Activated CD4-positive, CD25-positive, alpha-beta regulatory T cell treated with anti-CD3 and anti-CD28 coated beads, Interleukin-2, amount 50 U/mL, for 72 hours (primary cell): ENCODE measurements at regions not wholly inside any gene's neighbourhood (a gene's known extent, or its start where the extent isn't known, plus 50 kb on each side); places are given as distances from the start of the nearest gene placed in this dataset.
"Not testable (repeated sequence)": the region's sequence is repeated elsewhere in the genome, so short reads cannot be mapped to it uniquely, and the experiment has no call there.

ENCODE experiments used
- DNase-seq: peaks from one replicate; pipeline ENCODE4 v3.0.0; 2021

DNA sequence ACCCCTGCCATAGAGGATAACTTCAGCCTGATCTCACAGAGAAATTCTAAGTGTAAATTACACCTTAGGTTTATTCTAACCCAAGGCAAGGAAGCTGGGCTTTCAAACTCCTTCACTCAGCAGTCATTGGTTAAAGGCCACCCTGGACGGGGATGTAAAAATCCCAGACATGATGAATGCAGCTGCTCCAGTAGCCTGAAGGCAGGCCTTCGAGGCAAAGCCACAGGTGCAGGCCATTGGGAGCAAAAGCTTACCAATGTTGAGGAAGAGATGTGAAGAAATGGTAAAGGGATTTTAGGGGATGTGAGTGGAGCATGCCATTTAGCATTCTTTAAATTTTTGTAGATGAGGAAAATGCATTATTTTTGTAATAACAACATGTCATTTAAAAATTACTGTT is 514.4 kb downstream of the XYLT1 start:
- no peak for DNase-seq

DNA sequence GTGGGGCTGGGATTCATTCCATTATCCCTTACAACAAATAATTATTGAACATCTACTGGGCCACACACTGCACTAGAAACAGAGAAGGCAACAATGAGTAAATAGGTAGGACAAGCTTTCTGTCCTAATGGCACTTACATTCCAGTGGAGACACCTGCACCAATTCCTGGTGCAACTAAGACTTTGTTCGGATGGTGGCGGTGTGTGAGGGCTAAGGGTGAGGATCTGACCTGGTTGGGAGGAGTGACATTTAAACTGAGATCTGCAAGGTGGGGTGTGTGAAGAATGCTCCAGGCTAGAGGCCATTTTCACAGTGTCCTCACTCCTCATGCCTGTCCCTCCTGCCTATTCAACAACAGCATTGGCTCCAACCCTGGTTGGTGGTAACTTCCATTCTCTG is 510.0 kb downstream of the XYLT1 start:
- DNase-seq: no peak

DNA sequence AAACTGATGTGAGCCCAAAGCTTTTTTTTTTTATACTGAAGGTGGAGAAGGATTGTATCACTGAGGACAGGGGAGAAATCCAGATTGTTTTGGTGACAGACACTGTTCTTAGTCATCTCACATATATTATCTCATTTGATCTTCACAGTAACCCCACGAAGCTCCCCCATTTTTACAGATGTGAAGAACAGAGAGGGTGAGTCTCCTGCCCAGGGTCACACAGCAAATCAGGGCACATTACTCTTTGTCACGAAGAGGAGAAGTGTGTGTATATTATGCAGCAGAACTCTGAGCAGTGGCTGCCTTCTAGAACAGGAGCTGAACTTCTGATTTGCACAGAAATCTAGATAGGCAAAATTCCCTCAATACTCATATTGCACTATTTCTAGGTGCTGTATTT is 504.3 kb downstream of the XYLT1 start:
- no peak for DNase-seq

DNA sequence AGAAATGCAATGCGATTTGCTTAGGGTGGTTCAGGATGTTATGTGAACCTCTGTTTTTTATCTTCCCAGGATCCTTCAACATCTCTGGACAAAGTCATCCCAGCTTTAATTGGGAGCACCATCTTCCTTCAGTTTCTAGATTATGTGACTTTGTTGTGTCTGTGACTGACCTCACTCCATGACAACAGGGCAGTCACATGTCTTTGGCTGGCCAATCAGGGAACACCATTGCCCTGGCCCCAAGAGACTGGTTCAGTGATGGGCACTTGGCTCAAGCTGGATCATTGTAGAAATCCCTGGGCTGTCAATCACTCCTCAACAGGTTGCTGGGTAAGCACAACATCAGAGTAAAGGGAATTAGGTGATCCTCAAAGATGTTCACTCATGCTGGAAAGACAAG is 499.7 kb downstream of the XYLT1 start:
- no peak for DNase-seq

DNA sequence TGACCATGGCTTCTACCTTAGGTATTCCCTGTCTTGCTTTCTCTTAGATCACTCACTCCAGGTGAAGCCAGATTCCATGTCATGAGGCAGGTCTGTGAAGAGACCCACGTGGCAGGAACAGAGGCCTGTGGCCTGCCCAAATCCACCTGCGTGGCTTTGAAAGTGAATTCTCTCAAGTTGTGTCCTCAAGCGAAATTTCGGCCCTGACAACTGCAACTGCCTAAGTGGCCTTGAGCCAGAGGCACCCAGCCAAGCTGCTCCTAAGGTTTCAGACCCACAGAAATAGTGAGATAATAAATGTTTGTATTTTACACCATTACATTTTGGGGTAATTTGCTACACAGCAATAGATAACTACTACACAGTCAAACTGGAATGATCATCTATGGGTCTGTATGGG is 497.9 kb downstream of the XYLT1 start:
- DNase-seq: no peak

DNA sequence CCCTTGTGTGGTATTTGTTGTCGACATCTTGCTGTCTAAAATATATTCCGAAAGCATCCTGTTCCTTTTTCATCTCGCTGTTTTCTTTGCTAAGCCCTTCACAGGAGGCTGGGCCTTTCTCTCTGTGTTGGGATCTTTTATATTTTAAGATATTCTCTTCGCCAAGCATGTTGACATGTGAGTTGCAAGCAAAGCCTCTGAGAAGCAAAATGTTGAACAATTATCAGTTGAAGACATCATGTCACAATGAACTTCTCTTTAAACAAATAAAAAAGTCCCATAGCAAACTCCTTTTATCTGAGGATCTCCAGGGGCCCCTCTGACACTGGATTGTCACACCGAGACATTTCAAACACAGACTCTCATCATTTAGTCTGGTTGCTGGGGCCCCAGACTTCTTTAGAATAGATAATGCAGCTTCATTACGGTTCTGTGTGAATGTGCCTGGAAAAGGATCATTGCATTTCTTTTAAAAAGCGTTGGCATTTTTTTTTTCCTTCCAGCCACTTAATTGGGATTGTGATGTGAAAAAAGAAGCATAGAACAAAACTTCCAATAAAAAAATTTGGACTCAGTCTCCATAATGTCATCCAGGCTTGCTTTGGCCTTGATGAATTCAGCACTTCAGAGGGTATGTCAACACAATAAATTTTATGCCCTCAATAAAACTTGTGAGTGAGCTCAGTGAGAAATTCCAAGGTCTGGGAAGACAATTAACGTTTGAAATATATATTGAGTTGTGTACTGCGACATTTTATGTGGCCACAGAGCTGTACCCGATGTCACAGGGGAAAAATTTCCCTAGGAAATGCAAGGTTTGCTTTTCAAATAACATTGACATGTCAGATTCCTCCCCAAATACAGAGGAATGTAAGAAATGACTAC is 496.8 kb downstream of the XYLT1 start:
- no peak for DNase-seq

DNA sequence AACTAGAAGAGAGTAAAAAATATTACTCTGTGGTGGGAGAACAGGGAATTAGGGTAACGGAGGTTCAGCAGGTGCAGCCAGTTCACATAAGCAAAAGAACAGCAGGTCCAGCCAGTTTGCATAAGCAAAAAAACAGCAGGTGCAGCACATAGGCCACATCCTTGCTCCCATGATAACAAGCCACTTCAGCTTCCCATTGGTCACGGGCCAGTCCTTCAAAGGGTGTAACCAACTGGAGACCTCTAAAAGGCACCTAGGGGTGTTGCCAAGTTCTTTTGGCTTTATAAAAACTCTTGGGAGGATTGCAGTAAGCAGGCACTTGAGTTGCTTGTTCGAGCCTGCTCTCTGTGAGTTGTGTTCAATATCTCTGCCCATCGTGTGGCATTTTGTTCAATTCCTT is 488.1 kb downstream of the XYLT1 start:
- DNase-seq: no peak

DNA sequence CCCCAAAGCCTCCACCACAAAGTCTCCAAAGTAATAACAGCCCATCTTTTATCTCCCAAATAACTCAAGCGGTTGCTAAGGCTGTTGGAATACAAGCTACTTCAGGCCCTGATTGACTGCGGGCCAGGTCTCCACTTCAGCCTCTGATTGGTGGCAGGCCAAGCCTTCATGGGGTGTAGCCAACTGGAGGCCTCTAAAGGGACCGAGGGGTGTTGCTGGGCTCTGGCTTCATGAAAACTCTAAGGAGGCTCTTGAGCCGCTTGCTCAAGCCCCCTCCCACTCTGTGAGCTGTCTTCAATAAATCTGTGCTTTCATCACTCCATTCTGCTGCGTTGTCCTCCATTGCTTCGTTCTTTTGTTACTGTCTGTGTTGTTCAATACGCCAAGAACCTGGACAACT is 487.2 kb downstream of the XYLT1 start:
- DNase-seq: no peak

DNA sequence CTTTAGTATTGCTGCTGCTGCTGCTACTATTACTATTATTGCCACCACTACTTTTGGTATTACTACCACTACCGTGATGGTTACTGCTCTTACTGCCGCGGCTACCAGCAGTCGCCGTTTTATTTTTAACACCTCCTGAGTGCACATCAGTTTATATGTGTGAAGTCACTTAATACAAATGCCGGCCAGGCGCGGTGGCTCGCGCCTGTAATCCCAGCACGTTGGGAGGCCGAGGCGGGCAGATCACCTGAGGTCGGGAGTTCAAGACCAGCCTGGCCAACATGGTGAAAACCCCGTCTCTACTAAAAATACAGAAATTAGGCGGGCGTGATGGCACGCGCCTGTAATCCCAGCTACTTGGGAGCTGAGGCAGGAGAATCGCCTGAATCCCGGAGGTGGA is 486.7 kb downstream of the XYLT1 start:
- not testable (repeated sequence) for DNase-seq

DNA sequence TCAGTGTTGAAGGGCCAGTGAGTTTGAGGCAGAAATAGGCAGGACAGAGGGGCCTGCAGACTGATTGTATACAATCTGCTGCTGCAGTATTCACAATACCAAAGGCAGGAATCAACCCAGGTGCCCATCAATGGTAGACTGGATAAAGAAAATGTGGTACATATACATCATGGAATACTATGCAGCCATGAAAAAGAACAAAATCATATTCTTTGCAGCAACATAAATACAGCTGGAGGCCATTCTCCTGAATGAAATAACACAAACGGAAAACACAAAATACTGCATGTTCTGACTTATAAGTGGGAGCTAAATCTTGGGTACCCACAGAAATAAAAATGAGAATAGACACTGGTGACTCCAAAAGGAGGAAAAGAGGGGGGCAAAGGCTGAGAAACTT is 485.1 kb downstream of the XYLT1 start:
- no peak for DNase-seq

DNA sequence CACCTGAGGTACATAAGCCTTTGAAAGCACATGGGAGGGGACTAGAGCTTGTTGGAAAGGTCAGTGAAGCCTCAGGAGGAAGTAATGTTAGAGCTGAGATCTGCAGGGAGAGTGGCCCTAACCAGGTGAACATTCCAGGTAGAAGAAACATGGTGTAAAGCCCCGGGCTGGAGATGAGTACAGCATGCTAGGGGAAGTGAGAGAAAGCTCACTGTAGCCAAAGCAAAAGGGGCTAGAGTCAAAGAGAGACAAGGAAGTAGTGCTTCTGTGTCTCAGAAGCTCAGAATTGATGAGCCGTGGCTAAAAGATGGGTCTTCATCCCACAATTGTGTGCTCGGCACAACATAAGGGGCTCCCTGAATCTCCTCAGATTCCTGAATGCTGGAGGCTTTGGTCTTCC is 481.8 kb downstream of the XYLT1 start:
- DNase-seq: no peak

DNA sequence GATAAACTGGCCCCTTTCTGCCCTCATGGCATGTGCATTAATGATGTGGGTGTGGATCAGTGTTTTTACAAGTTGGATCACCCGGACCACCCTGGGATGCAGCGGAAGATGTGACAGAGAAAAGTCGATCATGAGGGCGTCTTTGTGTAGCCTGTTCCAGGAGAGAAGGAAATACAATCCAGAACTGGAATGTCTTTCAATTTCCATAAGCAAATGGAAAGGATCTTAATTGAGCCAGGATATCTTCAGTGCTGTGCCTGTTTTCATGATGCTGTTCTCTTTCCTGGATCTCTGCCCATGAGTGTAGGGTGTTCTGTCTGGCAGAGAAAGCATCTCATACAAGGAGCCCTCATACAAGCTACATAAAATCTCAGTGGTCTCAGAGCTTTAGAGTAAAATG is 481.4 kb downstream of the XYLT1 start:
- DNase-seq: no peak

DNA sequence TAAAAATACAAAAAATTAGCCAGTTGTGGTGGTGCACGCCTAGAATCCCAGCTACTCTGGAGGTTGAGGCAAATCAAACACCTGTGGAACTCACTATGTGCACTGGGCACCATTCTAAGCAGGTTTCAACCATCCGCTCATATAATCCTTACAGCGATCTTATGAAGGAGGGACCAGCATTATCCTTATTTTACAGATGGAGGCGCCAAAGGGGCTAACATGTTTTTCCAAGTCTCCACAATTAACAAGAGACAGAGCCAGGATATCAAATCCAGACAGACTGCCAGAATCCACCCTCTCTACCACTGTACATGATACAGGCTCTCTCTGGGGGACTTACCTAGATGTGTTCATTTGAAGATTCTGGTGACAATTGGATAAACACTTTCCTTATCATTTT is 479.0 kb downstream of the XYLT1 start:
- DNase-seq: no peak

DNA sequence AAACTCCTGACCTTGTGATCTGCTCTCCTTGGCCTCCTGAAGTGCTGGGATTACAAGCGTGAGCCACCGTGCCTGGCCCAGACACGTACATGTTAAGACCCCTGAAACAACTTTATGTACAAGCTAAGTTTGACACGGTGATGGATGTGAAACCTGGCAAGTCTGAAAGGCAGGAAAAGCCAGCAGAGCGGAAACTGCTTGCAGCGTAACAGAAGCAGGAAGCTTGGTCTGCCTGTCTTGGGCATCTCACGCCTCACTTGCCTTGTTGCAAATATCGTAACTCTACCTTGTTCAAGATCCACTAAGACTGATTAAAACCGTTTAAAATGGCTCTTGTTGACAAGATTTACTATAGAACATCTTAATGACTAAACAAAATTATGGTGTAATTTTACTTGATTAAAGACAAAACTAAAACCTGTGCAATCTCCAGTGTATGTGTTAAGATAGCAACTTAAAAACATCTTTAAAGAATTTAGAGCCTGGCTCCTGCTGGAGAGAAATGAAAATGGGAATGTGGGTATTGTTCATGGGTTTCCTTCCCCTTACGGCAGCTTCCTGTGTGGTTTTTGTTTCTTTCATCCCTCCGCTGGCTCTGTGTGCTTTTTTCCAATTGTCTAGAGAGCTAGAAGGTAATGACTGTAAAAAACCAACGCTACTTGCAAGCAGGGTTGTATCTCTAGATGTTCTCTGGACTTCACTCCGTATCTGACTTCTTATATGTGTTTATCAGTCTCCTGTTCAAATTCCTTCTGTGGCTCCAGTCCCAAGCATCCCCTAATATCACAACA is 477.6 kb downstream of the XYLT1 start:
- no peak for DNase-seq

DNA sequence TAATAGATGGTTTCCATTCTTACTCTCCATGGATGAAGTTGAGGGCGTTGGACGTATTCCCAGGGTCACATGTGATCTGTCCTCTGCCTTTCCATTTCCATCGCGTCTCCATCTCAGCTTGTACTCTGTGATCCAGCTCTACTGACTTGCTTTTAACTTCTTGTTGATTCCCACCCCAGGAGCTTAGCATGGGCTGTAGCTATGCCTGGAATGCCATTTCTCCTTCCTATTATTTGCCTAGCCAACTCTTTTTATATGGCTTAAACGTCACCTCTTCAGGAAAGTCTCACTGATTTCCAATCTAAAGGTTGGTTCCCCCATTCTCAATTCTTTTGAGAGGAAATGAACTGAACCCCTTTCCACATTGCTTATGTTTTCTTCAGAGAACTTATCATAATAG is 475.9 kb downstream of the XYLT1 start:
- DNase-seq: no peak

DNA sequence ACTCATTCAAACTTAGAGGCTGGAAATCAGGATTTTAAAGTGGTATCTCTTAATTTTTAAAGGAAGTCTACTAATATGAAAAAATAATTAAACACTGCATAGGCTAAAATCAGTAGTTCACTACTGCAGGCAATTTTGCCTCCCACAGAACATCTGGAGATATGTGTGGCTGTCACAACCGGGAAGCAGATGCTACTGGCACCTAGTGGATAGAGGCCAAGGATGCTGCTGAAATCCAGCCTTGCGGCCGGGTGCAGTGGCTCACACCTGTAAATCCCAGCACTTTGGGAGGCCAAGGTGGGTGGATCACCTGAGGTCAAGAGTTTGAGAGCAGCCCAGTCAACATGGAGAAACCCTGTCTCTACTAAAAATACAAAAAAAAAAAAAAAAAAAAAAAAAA is 473.9 kb downstream of the XYLT1 start:
- no peak for DNase-seq

DNA sequence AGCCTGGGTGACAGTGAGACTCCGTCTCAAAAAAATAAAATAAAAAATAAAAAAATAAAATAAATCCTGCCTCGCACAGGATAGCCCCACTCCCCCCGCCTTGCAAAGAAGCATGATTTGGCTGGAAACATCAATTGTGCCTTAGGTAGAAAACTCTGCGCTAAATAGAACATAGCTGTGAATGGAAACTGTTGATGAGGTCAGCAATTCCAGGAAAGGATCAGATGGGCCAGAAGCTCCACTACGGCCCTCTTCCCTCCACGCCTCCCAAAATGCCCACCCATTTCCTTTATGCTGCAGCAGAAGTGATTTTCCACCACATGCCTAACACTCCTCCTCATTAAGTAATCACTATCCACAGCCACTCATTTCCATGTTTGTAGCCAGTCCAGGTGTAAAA is 473.4 kb downstream of the XYLT1 start:
- no peak for DNase-seq

DNA sequence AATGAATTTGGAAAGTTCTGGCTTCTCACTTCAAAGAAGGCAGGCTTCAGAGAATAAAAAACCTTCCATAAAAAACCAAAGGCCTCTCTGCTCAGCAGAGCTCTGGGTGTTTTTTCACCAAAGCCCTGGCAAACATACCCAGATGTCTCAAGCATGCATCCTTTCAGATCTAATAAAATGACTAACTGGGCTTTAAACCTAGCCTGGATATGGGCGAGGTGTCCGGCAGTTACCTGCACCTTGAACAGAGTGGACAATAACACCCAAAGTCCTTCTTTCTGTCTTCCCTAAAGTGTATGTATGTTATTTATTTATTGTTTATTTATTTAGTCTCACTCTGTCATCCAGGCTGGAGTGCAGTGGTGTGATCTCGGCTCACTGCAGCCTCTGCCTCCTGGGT is 469.3 kb downstream of the XYLT1 start:
- DNase-seq: no peak

DNA sequence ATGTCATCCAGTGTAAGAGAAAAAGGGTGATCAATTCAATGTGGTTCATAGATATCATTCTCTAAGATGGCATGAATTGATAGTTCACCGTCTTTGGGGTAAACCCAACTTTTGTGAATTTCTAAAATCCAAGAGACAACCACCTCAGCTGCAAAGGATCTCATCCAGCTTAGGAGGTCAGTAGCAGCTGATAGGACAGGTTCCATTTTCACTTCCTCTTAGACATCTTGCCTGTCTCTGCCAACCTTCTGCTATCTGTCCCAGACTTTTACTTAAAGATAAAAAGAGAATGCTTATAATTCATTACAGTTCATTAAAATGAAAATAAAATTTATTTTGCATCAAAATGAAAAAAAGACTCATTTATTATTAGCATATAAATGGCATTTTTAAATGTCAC is 468.2 kb downstream of the XYLT1 start:
- DNase-seq: no peak

DNA sequence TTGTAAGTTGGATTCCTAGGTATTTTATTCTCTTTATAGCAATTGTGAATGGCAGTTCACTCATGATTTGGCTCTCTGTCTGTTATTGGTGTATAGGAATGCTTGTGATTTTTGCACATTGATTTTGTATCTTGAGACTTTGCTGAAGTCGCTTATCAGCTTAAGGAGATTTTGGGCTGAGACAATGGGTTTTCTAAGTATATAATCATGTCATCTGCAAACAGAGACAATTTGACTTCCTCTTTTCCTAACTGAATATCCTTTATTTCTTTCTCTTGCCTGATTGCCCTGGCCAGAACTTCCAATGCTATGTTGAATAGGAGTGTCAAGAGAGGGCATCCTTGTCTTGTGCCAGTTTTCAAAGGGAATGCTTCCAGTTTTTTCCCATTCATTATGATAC is 464.8 kb downstream of the XYLT1 start:
- not testable (repeated sequence) for DNase-seq

DNA sequence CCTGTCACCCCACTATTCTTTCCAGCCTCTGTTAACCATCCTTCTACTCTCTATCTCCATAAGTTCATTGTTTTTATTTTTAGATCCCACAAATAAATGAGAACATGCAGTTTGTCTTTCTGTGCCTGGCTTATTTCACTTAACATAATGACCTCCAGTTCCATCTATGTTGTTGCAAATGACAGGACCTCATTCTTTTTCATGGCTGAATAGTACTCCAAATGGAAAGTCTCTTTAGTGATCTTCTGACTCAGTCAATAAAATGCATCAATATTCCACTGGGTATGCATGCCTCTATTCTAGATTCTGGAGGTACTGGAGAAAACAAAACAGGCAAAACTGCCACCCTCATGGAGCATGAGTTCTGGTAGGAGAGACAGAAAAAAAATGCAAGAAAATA is 459.0 kb downstream of the XYLT1 start:
- DNase-seq: no peak

DNA sequence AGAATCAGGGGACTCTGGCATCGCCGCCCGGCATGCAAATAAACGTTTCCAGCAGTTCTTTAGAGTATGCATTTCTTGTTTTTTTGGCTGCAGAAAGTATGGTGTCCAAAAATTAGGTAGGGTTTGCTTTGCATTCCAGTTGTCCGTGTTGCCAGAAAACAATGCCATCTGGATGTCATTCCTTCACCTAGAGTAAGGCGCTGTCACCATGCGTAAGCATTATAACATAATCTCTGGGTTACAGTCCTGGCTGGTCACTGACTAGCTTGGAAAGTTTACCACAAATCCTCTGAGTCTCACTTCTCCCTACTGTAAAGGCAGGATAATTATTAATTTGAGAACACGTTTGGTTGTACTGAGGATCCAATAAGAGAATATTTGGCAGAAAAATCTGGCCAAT is 457.7 kb downstream of the XYLT1 start:
- no peak for DNase-seq

DNA sequence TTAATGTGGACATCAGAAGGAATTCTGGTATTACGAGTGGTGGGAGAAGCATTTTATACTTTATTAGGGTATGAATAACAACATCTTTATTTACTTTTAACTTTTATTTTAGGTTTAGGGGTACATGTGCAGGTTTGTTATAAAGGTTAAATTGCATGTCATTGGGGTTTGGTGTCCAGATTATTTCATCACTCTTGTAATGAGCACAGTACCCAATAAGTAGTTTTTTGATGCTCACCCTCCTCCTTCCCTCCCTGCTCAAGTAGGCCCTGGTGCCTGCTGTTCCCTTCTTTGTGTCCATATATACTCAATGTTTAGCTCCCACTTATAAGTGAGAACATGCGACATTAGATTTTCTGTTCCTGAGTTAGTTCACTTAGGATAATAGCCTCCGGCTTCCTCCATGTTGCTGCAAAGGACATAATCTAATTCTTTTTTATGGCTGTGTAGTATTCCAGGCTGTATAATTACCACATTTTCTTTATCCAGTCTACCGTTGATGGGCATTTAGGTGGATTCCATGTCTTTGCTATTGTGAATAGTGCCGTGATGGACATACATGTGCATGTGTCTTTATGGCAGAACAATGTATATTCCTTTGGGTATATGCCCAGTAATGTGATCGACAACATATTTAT is 456.2 kb downstream of the XYLT1 start:
- DNase-seq: no peak

DNA sequence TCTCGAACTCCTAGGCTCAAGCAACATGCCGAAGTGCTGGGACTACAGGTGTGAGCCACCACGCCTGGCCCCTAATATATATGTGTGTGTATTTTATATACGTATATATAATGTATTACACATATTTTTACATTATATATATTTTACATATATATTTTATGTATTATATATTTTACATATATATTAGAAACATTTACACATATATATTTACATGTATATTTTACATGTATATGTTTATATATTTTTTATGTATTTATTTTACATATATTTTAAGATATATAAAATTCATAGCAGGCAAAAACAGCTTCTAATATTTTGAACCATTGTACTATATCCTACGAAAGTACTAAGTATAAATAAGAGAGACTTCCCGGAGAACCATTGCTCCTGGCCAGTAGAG is 455.1 kb downstream of the XYLT1 start:
- DNase-seq: no peak
